Amniotic epithelial cell (primary cell): ENCODE measurements at regions not wholly inside any gene's neighbourhood (a gene's known extent, or its start where the extent isn't known, plus 50 kb on each side); places are given as distances from the start of the nearest gene placed in this dataset.

Experiments used
- DNase-seq: peaks from one replicate; pipeline ENCODE4 v3.0.0-alpha.2; 2010; ENCODE audit warnings: low read depth

- no peak for DNase-seq
Measured at GRCh38 chr6:91788501-91788900, 1201.6 kb upstream of the MAP3K7 start.

GRCh38 chr6:91786474-91787184 lies 1199.8 kb upstream of the MAP3K7 start:
- DNase-seq = no peak

DNA sequence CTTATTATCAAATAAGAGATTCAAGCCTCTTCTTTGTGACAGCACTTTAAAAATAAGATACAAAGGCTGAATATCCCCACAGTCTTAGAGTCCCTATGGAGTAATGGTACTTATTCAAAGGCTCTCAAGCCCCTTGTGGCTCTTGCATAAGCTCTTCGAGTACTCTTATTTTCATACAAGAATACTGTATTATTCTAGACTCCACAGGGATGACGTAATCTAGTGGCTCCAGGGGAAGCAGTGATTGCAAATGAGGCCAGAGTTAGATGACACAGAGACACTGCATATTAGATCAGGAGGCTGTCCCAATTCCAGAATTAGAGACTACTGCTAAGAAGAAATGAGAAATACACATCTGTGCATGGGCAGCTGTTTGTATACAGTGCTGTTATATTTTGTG lies 1195.9 kb upstream of the MAP3K7 start:
- DNase-seq = no peak

GRCh38 chr6:91781946-91782345 lies 1195.1 kb upstream of the MAP3K7 start:
- DNase-seq = no peak

DNA sequence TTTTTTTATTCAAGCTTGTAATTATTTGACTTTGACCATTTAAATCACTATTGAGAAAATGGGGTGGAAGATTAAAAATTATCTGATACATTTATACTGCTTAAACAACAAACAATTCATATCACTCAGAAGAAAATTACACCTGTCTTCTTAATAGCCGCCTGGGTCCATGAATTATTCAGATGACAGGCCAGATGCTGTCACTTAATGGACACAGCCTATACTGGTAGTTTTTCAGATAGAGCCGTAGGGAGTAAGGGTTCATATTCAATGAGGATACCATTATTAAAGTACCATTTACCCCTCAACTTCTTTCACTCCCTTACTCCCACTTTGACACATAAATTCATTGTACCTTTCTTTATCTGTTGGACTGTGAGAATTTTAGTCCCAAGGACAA lies 1193.4 kb upstream of the MAP3K7 start:
- no peak for DNase-seq

GRCh38 chr6:91761621-91762020 lies 1174.7 kb upstream of the MAP3K7 start:
- no peak for DNase-seq

GRCh38 chr6:91754691-91755090 lies 1167.8 kb upstream of the MAP3K7 start:
- no peak for DNase-seq

- no peak for DNase-seq
Measured at GRCh38 chr6:91751526-91751925, 1164.7 kb upstream of the MAP3K7 start.

DNA sequence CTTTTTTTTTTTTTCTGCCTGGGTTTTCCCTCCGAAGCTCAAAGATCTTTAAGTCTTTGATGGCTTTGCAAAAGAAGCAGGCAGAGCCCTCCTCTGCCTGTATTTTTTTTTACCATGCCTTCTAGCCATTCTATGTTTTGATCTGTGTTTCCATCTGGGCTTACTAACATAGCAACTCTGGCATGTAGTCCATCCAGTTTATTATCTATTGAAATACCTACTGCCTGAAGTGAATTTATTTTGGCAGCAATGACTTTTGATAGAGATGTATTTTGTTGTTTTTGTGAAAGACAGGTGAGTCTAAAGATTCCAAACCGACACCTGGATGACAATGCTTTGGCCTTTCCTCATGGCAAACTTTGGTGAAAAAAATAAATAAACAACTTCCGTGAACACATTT lies 1157.7 kb upstream of the MAP3K7 start:
- DNase-seq = no peak

GRCh38 chr6:91743756-91744155 lies 1156.9 kb upstream of the MAP3K7 start:
- no peak for DNase-seq

DNA sequence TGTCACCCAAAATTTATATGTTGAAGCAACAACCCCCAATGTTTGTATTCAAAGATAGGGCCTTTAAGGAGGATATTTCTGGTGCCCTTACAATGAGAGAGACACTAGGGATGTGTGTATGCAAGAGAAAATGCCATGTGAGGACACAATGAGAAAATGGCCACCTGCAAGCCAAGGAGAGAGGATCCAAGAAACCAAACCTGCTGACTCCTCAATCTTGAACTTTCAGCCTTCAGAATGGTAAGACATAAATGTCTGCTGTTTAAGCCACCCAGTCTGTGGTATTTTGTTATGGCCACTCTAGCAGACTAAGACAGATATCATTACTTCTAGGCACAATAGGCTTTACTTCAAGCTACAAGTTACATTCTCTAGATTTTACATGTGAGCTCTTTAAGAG lies 1145.1 kb upstream of the MAP3K7 start:
- no peak for DNase-seq

GRCh38 chr6:91730710-91731109 lies 1143.8 kb upstream of the MAP3K7 start:
- no peak for DNase-seq

DNA sequence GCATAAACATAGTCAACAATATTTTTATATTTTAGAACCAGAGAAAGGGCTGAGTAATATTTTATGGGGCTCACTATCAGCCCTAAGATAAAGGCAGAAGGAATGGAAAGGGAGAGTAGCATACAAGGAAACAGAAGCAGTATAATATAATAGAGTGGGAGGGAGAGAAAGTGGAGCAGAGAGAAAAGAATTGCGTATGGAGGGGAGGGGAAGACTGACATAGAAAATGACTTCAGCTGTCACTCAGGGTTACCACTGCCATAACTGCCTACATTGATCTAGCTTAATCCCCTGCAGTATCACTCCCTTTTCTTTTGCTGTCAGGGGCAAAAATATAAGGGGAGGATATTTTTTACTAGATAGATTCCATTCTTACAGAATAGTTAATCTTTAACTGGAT lies 1133.5 kb upstream of the MAP3K7 start:
- DNase-seq = no peak

GRCh38 chr6:91719414-91719813 lies 1132.5 kb upstream of the MAP3K7 start:
- no peak for DNase-seq

- no peak for DNase-seq
Measured at GRCh38 chr6:91718198-91718597, 1131.3 kb upstream of the MAP3K7 start.

- no peak for DNase-seq
Measured at GRCh38 chr6:91717094-91717493, 1130.2 kb upstream of the MAP3K7 start.

DNA sequence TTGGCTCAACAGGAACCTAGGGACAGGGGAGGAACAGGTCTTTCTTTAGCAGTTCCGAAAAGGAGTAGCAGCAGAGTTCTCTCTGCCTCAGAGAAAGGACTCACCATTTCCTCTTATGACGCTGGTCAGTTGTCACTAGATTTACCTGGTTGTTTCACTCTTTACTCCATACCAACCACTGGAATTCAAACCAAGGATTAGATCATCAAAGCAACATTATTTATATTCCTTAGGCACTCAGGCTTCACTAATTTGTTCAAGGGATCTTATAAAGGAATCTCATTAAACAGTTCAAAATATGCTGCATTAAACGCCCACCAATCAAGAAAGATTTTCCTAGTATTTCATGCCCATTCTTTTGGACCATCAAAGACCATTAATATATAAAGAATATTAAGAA lies 1129.5 kb upstream of the MAP3K7 start:
- DNase-seq = no peak

GRCh38 chr6:91715171-91715805 lies 1128.4 kb upstream of the MAP3K7 start:
- no peak for DNase-seq

DNA sequence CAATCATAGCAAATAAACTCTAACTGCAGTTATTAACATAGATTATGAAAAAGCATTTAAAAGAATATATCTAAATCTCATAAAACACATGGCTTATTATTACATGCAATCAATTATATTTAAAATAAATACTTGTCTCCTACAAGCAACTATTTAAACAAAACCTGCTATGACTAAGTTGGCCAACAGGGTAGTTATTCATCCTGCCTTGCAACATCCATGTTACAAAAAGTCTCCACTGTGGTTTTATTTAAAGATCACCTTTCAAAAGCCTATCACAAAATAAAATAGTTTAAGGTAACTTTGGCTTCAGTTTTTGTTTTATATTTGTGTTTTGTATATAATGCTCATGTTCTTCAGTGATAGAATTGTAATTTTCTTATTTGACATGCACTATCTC lies 1127.0 kb upstream of the MAP3K7 start:
- DNase-seq = peak; percentile 18

DNA sequence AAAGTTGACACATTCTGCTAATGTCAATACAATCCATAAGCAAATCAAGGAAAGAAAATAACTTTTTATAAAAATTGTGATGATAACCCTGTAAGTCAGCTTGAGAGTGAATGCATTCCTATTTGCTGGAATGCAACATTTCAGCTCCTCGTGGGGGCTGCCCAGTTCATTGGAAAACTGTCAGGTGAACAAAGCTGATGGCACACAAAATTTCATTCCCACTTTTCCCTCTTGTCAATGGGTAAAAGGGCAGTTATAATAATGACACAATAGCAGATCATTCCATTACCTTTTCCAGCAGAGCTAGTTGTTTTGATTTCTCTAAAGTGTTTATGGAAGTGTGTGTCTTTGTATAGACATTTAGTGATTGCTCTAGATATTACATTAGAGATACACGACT lies 1124.6 kb upstream of the MAP3K7 start:
- DNase-seq = no peak

GRCh38 chr6:91710342-91710741 lies 1123.5 kb upstream of the MAP3K7 start:
- DNase-seq = no peak

GRCh38 chr6:91708534-91708933 lies 1121.7 kb upstream of the MAP3K7 start:
- DNase-seq = no peak

DNA sequence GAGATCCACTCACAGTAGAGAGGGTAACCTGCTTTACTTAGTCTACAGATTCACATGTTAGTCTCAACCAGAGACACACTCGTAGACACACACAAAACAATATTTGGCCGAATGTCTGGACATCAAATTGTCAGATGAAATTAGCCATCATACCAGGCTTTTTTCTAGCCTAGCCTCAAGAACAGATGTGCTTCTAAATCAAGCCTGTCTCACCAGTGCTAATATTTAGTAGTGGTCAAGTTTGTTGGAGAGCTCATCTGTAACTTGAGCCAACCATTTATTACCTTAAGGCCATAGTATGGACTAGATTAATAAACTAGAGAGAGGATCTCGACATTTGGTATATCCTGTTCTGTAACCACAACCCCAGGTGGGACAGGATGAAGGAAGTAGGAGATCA lies 1118.8 kb upstream of the MAP3K7 start:
- DNase-seq = no peak

- peak; percentile 68 for DNase-seq
Measured at GRCh38 chr6:91704531-91704930, 1117.7 kb upstream of the MAP3K7 start.
